IPS DF 4.7 (cell line): ENCODE measurements at regions not wholly inside any gene's neighbourhood (a gene's known extent, or its start where the extent isn't known, plus 50 kb on each side); places are given as distances from the start of the nearest gene placed in this dataset.
"Not testable (repeated sequence)": the region's sequence is repeated elsewhere in the genome, so short reads cannot be mapped to it uniquely, and the experiment has no call there.

Experiments used
- DNase-seq: peaks from one replicate; pipeline ENCODE4 v3.0.0-alpha.2; 2013; ENCODE audit warnings: low spot score; ENCODE audit errors: extremely low read depth

GRCh38 chr14:48726080-48726642 is 860.0 kb downstream of the RPS29 start:
- DNase-seq, result no peak

GRCh38 chr14:48725051-48725734 is 861.0 kb downstream of the RPS29 start:
- DNase-seq, result no peak

DNA sequence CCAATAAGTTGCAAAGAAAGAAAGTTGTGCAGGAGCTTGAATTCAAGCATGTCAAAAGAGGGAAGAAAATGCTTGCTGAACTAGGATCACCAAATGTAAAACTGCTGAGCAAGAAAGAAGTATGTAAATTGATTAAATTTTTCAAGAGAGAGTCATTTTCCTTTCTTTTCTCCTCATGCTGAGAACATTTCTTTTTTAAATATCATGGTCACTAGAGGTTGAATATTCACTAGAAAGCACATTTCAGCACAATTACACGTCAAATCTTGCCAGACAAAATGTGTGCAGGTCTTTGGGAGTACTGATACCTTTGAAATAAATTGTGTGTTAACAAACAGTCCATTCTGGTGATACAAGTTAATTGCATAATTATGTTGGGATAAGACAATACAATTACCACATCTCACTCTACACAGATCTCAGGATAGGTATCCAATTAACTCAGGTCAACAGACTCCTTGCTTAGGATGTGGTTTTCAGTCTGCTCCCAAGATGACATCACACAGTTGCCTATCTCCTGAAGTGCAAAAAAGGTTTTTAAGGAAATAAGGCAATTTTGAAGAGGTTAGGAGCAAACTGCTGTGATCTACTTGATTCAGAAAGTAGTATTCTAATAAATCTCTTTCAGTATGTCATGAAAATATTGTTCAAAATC is 862.2 kb downstream of the RPS29 start:
- no peak for DNase-seq

DNA sequence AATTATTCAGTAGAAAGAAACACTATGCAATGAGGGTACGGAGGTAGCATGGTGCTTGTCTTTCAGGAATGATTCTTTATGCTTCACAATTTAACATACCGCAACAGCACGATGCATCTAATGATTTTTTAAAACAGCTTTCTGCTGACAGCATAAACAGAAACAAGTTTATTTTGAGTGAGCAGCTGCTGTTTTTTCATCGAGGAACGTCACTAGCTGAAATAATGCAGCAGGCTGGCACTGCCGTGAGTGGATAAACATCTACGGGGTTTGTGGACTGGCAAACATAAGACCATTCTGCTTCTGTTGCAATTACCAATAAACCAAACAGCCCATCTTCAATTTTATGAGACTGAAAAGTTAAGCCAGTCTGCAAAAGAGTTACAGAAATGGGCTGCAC is 871.8 kb downstream of the RPS29 start:
- no peak for DNase-seq

DNA sequence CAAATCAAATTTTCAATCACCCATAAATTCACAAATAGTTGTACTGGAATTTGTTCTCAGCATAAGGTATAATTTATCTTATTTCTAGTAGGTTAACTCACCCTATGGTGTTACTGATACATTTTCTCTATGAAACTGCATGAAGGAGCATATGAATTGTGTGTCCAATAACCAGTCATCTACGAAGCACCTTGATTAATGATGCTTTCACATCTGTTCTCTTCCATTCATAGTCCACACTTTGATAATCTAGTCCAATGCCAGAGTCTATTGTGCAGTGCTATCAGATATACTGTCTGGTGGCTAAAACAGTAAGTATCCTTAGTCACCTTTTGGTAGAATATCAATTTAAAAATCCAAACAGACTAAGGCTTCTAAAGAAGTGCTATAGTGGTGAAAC is 876.0 kb downstream of the RPS29 start:
- no peak for DNase-seq

GRCh38 chr14:48709277-48709785 is 876.8 kb downstream of the RPS29 start:
- DNase-seq, result no peak

DNA sequence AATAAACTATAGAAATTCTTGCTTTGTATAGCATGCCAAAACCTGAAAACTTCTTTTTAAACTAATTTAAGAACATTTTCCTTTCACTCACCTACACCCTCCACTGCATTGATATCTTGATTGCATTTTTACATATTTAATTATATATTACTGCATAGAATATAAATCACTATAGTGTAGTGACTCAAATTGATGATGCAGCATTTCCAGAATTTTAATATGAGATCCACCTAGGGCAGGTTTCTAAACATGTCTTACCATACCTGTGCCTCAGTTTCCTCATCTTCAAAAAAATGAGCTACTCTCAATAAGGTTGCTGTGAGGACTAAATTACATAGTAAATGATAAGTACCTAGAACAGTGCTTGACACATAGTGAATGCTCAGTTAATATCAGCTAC is 881.5 kb downstream of the RPS29 start:
- DNase-seq, result no peak

DNA sequence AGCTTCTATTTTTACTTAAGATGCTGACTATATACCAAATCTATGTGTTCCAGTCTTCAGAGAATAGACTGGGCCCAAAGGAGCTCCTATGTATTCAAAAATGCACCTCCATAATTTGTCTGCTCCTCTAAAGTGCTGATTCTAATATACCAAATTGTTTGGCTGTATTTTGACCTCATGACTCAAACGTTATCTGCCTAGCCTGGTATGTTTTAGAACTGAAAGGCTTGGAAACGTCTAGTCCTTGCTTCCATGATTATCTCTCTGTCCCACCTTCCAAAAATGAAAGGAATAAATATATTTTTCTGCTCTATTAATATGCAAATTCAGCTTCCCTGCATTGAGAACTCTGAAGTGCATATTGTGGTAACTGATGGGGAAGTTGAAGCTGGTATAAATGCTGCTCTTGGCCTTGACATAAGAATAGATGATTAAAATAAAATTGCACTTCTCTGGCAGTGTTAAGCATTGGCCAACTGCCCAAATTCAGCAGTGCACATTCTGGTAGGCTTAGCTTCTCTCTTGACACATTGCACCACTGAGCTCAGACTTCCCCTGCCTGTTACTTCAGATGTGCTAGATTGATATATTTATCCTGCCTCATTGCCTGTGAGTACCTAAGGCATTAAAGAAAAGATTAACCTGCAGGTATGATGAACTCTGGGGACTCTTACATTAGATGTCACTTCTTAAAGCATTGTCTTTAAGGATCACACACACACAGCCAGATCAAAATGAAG is 882.3 kb downstream of the RPS29 start:
- DNase-seq, result no peak

- not testable (repeated sequence) for DNase-seq
Measured at GRCh38 chr14:48697362-48697761, 888.8 kb downstream of the RPS29 start.

DNA sequence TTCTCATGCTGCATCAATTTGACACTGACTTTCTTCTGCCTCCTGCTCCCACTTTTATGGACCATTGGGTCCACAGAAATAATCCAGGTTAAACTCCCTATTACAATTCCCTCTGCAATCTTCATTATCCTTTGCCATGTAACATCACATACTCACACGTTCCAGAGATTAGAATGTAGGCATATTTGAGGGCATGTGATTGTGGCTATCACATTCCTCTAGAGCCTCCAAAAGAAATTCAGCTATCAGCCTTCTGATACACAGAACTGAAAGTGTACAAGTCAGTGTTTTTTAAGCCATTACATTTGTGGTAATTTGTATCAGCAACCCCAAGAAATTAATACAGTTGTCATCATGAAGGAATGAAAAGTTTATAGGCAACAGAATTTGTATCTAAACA is 892.4 kb downstream of the RPS29 start:
- DNase-seq, result no peak

DNA sequence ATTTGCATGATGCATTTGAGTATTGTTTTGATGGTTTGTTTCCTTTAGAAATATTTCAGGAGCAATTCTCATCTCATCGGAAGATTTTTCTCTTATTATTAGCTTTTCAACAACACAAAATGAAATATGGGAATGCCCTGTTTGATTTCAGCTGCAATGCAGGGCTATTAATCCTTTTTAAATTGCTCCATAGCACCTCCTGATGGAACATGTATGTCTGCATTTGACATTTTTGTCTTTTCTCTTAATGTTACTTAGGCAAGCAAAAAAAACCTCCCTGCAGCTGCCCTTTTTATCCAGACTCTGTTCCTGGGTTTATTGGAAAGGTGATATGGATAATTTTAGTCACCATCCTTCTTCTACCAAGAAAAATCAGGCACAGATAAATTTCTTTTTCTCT is 895.8 kb downstream of the RPS29 start:
- DNase-seq, result no peak

- no peak for DNase-seq
Measured at GRCh38 chr14:48686650-48687049, 899.5 kb downstream of the RPS29 start.

- DNase-seq, result no peak
Measured at GRCh38 chr14:48672506-48672905, 913.7 kb downstream of the RPS29 start.

DNA sequence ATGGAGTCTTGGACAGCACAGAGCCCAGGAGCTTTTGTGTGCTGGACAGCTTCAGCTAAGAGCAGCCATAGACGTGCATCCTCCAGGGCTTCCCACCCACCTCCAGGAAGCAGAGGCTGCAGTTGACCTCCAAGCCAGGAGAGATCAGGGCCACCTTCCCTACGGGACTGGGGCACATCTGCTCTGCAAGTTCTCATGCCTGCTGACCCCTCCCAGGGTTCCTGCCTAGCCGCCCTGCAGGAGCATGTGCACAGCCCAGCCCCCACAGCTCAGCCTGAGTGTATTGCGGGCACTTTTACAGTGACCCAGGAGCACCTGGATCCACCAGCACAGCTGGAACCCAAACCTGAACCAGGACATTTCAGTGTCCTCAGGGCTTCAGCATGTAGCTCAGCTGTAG is 915.2 kb downstream of the RPS29 start:
- DNase-seq, result no peak

DNA sequence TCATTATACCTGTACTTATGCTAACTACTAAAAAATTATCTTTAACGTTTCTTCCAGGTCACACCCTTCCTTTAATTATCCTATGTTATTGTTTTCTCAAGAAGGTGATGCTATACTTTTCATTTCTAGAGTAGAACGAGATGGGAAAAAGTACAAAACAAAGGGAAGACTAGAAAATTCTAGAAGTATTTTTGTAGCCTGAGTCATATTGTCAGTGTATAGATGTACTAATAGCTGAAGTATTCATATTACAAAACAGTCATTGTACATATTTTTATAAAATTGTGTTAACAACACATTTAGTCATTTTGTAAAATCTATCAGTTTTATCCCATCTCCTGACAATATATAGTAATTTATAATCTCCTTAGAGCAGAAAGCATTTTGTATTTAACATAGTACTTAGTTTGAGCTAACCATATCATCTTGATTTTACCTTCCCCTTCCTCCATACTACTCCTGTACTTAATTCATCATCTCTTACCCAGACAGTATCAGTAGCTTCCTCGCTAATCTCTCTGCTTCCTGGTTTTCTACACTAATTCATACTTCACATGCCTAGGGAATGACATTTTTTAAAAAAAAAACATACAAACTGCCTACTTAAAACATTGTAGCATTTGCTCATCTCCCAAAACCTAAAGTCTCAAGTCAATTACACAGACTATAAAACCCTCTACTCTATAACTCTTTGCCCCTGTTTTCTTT is 920.9 kb downstream of the RPS29 start:
- no peak for DNase-seq

DNA sequence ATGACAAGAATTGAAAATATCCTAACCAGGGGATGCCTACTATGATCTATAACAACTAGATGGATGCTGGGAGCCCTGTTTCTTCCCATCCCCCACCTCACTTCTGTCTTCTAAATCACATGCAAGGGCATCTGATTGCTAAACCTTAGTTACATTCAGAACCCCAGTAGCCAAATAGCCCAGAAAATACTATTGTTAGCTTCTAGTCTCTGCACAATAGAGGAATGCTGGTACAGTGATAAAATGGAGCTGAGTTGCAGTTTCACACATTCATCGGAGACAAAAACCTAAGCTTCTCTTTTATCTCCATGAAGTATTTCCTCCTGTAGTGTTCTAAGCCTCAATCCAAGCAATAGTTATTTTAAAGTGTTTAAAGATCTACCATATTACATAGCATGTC is 942.9 kb downstream of the RPS29 start:
- DNase-seq, result no peak

DNA sequence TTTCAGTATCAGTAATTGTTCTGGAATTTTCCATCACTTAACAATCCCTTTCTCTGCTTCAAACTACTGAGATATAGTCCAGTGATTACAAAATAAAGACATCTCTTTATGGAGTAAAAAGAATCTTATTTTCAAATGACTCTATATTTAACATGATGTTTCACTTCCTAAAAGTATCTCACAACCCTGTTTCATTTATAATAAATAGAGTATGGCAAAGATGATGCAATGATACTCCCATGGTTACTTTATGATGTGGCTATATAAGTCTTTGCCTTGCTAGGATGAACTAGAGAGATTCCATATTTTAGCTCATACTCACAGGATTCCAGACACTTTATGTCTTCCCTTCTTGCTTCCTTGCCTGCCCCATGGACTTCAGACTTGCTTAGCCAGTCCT is 953.5 kb upstream of the MDGA2 start:
- DNase-seq, result no peak

- DNase-seq, result no peak
Measured at GRCh38 chr14:48622980-48623379, 947.6 kb upstream of the MDGA2 start.

- no peak for DNase-seq
Measured at GRCh38 chr14:48618057-48618456, 942.7 kb upstream of the MDGA2 start.

DNA sequence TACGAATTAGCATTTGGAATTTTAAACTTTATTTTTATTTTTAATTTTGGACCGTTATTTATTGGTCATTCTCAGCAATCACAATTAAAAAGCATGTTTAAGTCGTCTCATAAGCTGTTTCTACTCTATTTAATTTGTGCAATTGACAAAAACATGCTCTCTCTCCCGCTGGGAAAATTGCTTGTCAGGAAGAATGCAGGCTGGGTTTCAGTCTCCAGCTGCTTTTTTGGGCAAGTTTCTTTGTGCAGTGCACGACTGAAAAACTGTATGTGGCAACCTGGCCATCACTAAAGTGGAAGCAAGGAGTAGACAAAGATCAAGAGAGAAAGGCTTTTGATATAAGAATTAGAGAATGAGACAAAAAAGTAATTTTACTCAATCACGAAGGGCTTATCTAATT is 941.5 kb upstream of the MDGA2 start:
- no peak for DNase-seq

- no peak for DNase-seq
Measured at GRCh38 chr14:48615618-48616017, 940.2 kb upstream of the MDGA2 start.

DNA sequence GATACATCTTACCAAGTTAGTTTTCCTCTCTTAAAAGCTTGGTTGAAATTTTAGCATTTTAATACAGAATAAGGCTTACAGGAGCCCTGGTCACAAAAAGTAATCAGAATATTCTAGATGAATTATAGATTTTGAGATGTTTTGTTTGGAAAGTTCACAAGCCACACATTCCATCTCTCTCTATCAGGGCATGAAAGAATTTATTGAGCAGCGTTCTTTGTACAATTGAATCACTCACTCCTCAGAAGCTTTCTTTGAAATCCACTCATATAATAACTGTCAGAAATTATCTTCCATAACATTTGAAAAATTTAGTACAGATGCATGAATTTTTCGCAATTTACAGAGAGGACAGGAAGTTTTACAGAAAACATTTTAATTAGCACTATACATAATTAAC is 938.6 kb upstream of the MDGA2 start:
- no peak for DNase-seq
